ENCODE measurements at regions not wholly inside any gene's neighbourhood (a gene's known extent, or its start where the extent isn't known, plus 50 kb on each side); places are given as distances from the start of the nearest gene placed in this dataset.
A peak's percentile ranks its signal among the peaks of the same experiment; 100 is the strongest.

DNA sequence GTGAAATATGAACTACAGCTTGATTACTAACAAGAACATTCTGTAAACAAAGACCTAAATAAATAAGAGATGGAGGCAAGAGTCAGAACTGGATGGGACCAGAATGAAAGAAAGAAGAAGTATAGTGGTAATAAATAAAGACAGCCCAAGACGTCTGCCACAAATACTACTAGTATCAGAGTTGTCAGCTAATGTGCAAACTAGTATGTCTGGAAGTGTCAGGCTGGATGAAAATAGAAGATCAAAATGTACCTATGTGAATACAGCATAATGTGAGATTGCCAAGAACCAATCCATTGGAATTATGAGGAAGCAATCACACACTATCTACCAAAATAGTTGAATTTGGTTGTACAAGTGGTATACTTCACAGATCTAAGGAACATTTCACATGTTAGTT lies 353.0 kb downstream of the BTG1 start:
- DNase-seq (ENCODE audit: low spot score) = no peak

DNA sequence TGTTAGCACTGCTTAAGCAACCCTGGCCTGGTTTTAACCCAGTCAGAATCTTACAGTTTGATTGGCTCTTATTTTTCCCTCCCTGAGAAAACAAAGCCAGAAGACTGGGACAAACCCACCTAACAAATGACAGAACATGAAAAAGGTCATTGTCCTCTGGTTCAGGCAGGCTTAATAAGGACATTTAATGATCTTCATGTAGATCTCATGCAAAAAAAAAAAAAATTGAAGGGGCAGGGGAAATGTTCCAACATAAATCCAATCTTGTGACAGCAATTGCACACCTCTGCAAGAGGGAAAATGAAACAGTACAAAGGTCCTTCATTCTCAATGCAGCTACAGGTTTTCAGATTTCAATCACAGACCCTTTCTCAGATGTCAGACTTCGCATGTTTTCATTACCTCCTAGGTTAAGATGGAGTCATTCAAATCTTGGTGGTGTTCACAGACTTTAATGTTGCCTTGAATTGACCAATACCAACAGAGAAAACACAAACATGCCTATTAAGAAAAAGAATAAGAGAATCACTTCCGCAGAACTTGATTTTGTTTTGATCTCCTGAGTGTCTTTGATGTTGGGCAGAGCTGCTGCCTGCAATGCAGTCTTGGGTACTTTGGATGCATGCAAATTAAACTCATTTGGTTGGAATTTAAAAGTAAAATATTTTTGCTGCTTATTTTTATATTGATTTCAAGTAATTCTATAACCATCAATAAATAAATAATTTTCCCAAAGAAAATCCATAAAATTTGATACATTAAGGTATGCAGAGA lies 359.0 kb downstream of the BTG1 start:
- DNase-seq (ENCODE audit: low spot score) = no peak

- no peak for DNase-seq (ENCODE audit: low spot score)
Observed at GRCh38 chr12:91785655-91786498, 359.8 kb downstream of the BTG1 start.

DNA sequence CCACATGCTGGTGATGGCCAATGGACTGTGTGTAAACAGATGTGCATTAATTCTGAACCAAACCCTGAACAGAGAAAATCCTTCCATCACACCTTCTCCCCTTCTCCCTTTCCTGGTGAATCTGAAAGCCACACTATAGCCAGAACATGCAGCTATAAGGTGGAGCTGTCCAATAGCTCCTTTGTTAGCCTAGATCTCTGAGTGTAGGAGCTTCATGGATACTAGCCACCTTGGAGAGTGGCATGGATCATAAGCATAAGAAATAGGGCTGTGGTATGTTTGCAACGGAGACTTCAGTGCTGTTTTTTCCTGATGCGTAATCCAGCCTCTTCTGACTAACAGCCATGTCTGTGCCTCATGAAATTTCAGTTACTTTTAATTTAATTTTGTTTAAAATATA lies 364.5 kb downstream of the BTG1 start:
- no peak for DNase-seq (ENCODE audit: low spot score)

- DNase-seq (ENCODE audit: low spot score) = peak; percentile 30
Observed at GRCh38 chr12:91778938-91779400, 366.7 kb downstream of the BTG1 start.

- peak; percentile 33 for DNase-seq (ENCODE audit: low spot score)
Observed at GRCh38 chr12:91778091-91778832, 367.4 kb downstream of the BTG1 start.

DNA sequence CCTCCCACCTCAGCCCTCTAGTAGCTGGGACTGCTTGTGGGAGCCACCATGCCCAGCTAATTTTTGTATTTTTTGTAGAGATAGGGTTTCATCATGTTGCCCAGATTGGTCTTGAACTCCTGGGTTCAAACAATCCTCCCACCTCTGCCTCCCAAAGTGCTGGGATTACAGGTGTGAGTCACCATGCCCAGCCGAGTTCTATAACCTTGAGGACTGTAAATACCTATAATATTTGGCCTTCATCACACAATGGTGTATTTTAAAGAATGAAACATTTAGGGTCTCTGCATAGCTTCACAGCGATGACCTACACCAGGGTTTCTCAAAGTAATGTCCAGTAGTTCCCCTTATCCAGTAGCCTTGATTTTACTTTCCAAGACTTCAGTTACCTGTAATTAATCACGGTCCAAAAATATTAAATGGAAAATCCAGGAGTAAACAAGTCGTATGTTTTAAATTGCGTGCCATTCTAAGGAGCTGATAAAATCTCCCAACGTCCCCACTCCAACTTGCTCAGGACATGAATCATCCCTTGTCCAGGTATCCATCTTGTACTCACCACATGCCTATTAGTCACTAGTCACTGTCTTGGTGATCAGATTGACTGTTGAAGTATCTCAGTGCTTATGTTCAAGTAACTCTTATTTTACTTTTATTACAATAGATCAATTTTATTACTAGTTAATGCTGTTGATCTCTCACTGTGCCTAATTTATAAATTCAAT lies 368.2 kb downstream of the BTG1 start:
- no peak for DNase-seq (ENCODE audit: low spot score)

DNA sequence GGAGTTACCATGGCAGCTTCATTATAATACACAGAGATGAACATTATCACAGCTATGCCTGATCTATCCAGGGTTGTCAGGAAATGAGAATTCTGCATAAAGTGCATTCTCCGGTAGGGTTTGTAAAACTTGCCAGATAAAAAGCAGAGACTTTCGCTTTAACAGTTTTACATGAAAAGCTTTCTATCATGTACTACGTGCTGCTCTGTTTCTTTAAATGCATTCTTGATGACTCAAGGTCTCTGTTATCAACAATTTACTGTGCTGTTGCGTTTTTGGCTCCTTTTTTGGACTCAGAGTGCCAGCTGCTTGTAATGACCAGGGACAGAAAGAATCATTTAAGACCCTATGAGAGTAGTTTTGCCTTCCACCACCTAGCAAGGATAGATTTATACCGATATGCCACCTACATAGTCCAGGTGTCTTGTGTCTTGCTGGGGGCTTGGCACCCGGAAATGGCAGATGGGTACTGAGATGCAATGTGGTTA lies 371.2 kb downstream of the BTG1 start:
- DNase-seq (ENCODE audit: low spot score) = no peak

- DNase-seq (ENCODE audit: low spot score) = no peak
Observed at GRCh38 chr12:91773749-91774429, 371.8 kb downstream of the BTG1 start.

DNA sequence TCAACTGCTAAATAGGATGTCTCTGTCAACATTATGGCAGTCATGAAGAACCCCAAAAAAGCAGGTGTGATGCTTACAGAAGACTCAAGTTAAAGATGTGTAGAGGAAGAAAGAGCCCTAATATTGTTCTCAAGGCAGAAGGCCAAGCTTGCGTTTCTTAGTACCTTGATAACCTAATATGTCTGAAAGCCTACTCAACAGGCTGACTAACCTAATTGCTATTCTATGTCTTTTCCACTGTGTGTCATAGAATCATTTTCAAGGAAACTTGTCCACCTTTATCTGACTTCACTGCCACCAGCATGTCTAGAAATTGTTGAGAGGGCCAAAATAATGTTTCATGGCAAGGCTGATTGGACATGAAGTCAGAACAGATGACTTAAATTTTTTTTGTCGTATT lies 373.2 kb downstream of the BTG1 start:
- no peak for DNase-seq (ENCODE audit: low spot score)

DNA sequence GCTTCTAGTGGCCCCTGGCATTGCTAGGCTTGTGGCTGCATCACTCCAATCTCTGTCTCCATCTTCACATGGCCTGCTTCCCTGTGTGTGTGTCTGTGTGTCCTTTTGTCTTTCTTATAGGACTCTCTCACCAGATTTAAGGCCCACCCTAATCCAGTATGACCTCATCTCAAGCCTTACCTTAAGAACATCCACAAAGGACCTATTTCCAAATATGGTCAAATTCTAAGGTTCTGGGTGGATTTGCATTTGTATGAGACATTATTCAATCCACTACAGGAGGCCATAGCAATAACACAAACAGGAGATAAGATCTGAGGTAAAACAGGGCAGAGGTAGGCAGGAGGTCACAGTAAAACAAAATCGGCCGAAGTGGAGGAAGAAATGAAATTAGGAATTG lies 375.9 kb downstream of the BTG1 start:
- no peak for DNase-seq (ENCODE audit: low spot score)

- DNase-seq (ENCODE audit: low spot score) = no peak
Observed at GRCh38 chr12:91767237-91767636, 378.4 kb downstream of the BTG1 start.

GRCh38 chr12:91766454-91766853 lies 379.2 kb downstream of the BTG1 start:
- DNase-seq (ENCODE audit: low spot score) = no peak

DNA sequence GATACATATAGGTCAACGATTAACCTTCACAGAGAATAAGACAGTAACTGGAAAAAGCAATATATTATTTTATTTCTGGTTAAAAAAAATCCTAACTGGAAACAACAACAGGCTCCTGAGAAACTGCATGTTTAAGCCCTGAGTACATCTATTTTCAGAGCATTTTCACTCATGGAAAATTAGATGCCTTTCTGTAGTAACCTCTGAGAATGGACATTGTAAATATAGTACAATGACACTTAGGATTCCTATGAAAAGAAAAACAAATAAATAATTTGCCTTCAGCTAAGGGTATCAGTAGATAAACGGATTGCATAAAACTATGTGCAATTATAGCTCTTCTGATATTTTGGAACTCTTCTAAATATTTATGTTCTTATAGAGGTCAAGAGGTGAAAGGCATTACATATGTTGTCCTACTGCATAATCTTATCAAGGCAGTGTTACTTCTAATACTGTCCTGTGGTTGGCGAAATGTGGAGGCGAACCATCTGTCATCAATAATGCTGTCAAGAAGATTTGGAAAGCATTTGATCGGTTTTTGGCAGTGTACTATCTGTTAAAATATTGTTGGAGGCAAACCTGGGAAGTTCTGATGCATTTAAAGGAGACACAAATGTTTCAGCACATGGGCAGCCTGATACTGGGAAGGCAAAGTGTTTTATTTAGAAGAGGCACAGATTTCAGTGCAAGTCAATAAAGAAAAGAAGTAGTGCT lies 381.8 kb downstream of the BTG1 start:
- no peak for DNase-seq (ENCODE audit: low spot score)

DNA sequence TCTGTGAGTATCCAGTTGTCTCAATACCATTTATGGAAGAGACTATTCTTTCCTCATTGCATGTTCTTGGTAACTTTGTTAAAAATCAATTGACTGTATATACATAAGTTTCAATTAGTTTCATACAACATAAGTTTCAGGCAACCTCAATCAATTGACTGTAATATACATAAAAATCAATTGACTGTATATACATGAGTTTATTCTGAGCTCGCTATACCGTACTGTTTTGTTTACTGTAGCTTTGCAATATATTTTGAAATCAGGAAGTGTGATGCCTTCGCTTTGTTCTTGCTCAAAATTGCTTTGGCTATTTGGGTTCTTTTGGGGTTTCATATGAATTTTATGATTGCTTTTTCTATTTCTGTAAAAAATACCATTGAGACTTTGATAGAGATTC lies 392.0 kb downstream of the BTG1 start:
- no peak for DNase-seq (ENCODE audit: low spot score)

DNA sequence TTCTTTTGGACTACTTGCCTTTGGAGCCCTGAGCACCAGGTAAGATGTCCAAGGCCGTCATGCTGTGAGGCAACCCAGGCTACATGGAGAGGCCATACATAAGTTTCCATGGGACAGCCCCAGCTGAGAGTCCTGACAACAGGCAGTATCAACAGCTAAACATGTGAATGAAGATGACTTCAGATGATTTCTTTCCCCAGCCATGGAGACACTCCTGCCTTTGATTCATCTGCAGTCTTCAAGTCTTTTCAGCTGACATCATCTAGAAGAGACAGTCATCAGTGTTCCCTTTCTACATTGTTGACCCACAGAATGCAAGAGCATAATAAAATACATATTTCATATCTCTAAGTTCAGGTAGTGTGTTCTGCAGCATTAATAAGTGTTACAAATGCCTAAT lies 398.7 kb downstream of the BTG1 start:
- DNase-seq (ENCODE audit: low spot score) = no peak

- no peak for DNase-seq (ENCODE audit: low spot score)
Observed at GRCh38 chr12:91744597-91744996, 401.0 kb downstream of the BTG1 start.

GRCh38 chr12:91743704-91744321 lies 401.8 kb downstream of the BTG1 start:
- DNase-seq (ENCODE audit: low spot score) = no peak

DNA sequence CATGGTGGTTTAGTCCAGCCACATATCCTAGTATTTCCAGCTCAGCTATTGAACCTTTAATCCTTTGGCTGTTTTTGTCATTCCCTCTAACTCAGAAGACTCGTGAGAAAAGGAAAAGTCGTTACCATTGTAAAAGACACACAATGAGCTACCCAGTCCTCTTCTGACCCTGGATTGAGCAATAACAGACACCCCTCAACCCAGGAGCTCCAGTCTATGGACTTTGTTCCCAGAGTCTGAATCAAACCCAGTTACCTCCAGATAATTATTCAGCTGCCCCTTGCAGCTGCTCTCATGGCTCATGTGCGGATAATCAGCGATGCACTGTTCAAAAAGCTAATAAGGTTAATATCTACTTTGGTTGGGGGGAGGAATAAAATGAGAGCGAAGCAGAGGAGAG lies 402.4 kb downstream of the BTG1 start:
- no peak for DNase-seq (ENCODE audit: low spot score)

DNA sequence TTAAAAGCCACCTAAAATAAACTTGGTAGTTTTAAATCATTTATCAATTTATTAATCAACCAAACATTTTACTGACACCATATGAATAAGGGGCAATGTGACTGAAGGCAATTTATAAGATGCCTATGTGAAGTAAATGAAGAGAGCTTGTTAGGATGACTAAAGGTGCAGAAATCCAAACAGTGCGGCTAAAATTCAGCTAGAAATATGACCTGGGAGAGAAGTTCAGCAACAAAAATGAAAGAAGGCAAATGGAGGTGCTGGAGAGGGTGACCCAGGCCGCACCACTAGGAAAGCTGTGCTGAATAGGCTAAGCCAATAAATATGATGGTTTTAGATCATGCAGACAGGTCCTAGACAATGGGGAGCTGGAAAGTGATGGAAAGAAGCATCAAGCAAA lies 403.7 kb downstream of the BTG1 start:
- no peak for DNase-seq (ENCODE audit: low spot score)

All from NAMALWA (cell line).